Psoas muscle (tissue), 7 donors: ENCODE measurements at regions not wholly inside any gene's neighbourhood (a gene's known extent, or its start where the extent isn't known, plus 50 kb on each side); places are given as distances from the start of the nearest gene placed in this dataset.

ENCODE experiments used
- ATAC-seq, 4 donors: fragments of 200-7000 bp; cut with Tn5 transposase; one replicate each; pipeline ENCODE4 v1.9.1; 2020; ENCODE audit warnings: moderate library complexity in 3 of 4, mild to moderate bottlenecking in 2 of 4
- DNase-seq, 2 donors: peaks; one replicate each; pipeline ENCODE4 v3.0.0-alpha.2; 2020
- H3K27ac ChIP-seq: fragments of 200-600 bp; one replicate; pipeline ENCODE4 v1.8.0; 2022
- H3K27me3 ChIP-seq, 3 donors: fragments of 200-600 bp in 1 of 3; one replicate each; pipeline versions ENCODE4 v1.6.1 to v1.8.0; 2013 to 2022; ENCODE audit warnings: low read length in 2 of 3, mild to moderate bottlenecking in 2 of 3, moderate library complexity in 1 of 3; ENCODE audit not compliant: insufficient read depth in 3 of 3
- H3K36me3 ChIP-seq, 2 donors: fragments of 200-600 bp in 1 of 2; one replicate each; pipeline versions ENCODE4 v1.6.1 to v1.8.0; 2013 to 2022; ENCODE audit warnings: low read depth in 1 of 2, mild to moderate bottlenecking in 1 of 2, moderate library complexity in 1 of 2; ENCODE audit not compliant: insufficient read depth in 1 of 2
- H3K4me1 ChIP-seq: fragments of 200-600 bp; one replicate; pipeline ENCODE4 v1.8.0; 2022
- H3K4me3 ChIP-seq: fragments of 200-600 bp; one replicate; pipeline ENCODE4 v1.8.0; 2022; ENCODE audit warnings: mild to moderate bottlenecking
- H3K9me3 ChIP-seq: fragments of 200-600 bp; one replicate; pipeline ENCODE4 v1.8.0; 2022
- CTCF ChIP-seq: fragments of 200-600 bp; IDR thresholded peaks from one replicate; pipeline ENCODE4 v1.8.0; 2022; ENCODE audit warnings: antibody characterized with exemption
- WGBS, 3 donors: extraction: QIAGEN DNeasy Blood & Tissue Kit; methylation state at CpG; one replicate each; pipeline versions ENCODE4 v1.1.6 to v1.1.7; 2013; 5-methylcytosine and 5-hydroxymethylcytosine counted together
- intact Hi-C, 2 donors: fragments of 100-400 bp; cut with DNase I; formaldehyde crosslinking; loops; one replicate each; pipeline versions ENCODE4 v1.11.0 to v1.14.2; 2022
- donor health status: healthy with polysubstance abuse.
- donor health status: DM: no; HTN: no; CAD: no; lungs with moderate emphysema.
- donor health status: Bipolar disorder and iron deficiency.
- donor health status: healthy.
- donor health status: DM: yes; HTN: yes; CAD: no.
- donor health status: DM: no; HTN: no; CAD: no.
- donor health status: DM: yes; HTN: yes; CAD: no.

GRCh38 chr1:194104247-194104844 is 917.9 kb upstream of the B3GALT2 start:
- no peak for TF ChIP-seq CTCF
- 56 to 68% (median 63%) methylated on average over 2 of the region's 2 CpGs for WGBS, 3 donors
- ATAC-seq, result no peak

DNA sequence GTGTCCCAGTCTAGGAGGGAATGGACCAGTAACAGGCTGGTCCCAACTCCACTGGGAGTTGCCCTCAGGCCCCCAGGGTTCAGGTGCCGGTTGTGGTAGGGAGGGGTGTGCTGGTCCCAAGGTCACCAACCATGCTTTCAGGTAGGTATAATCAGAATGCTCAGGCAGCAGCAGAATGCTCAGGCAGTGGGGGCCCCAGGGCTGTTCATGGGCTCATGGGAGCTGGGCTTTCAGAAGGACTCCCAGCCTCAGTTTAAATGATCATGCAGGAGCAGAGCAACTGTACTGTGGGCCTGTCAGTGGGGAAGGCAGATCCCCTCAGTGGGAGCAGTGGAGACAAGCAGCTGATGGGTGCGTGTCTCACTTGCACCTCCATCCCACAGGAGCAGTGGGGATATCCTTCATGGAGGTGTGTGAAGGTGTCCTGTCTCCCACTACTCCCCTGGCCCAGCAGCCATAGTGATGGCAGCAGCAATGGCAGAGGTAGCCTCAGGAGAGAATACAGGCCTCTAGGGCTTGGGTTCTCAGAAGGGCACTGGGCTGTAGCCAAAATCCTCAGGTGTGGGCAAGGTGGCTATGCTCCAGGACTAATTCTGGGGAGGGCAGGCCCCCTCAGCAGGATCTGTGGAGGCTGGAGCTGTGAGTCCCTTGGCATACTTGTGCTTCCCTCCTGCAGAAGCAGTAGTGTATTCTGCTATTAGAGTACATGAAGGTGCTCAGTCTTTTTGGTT is 917.3 kb upstream of the B3GALT2 start:
- WGBS, 3 donors, result 46 to 69% (median 50%) methylated on average over 2 of the region's 2 CpGs
- H3K9me3 ChIP-seq, result no peaks in the 10 kb centered on the region
- no peak for ATAC-seq
- H3K36me3 ChIP-seq, result no peaks in the 10 kb centered on the region
- H3K27ac ChIP-seq, result no peak overlapping the region
- no peak for DNase-seq
- no peaks in the 10 kb centered on the region for H3K4me1 ChIP-seq
- H3K4me3 ChIP-seq, result no peak overlapping the region
- TF ChIP-seq CTCF, result no peak
- intact Hi-C loops, result no loop called here
- H3K27me3 ChIP-seq, result no peaks in the 10 kb centered on the region

More at GRCh38 chr1:194104247-194104844, 917.9 kb upstream of the B3GALT2 start:
- no peak for DNase-seq
- Histone ChIP-seq H3K4me1 (no peaks in the 10 kb centered on the region), H3K9me3 (no peaks in the 10 kb centered on the region), H3K27me3 (no peaks in the 10 kb centered on the region), H3K4me3 (no peak overlapping the region), H3K27ac (no peak overlapping the region), H3K36me3 (no peaks in the 10 kb centered on the region)
- intact Hi-C loops, result no loop called here

DNA sequence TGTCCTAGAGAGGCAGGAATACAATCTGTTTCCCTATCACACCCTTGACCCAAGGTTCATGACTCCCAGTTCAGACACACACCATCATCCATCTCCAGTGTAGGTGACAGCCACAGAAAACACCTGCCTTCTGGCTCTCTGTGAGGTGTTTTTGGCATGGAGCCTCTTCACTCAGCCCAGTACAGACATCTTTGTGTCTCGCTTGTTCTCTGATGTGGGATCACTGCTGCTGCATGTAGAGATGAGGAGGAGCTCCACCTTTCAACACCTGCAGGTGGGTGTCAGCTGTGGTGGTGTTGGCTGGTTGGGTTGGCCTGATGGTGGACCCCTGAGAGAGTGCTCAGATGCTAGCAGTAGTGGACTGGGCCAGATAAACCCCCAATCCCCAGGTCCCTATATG is 916.7 kb upstream of the B3GALT2 start:
- H3K27me3 ChIP-seq, result no peaks in the 10 kb centered on the region
- ATAC-seq (no peak), DNase-seq (no peak)

DNA sequence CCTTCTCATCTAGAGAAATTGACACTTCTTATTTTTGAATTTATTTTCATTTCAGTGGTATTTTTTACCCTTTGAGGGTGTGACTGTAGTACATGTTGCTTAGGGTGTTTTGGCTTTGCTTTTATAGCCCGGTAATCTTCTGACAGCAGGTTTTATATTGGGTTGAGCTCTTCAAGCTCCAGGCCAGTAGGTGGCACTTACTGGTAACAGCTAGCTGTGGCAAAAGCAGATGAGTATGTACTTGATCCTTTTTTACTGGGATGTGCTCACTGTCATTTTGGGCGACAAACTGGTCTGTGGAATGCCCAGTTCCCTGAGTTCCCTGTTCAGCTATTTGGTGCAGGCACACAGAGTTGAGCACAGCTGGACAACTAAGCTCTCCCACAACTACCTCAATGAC is 916.2 kb upstream of the B3GALT2 start:
- Histone ChIP-seq H3K27me3 (no peaks in the 10 kb centered on the region), H3K9me3 (no peaks in the 10 kb centered on the region), H3K36me3 (no peaks in the 10 kb centered on the region), H3K4me1 (no peaks in the 10 kb centered on the region), H3K4me3 (no peak overlapping the region), H3K27ac (no peak overlapping the region)
- TF ChIP-seq CTCF, result no peak
- intact Hi-C loops, result no loop called here
- WGBS, 3 donors, result 47 to 58% (median 54%) methylated on average over 2 of the region's 2 CpGs
- ATAC-seq, result no peak
- no peak for DNase-seq

More for the DNA sequence above, 916.7 kb upstream of the B3GALT2 start:
- no peak for TF ChIP-seq CTCF
- intact Hi-C loops, result no loop called here
- no peaks in the 10 kb centered on the region for H3K9me3 ChIP-seq
- H3K36me3 ChIP-seq, result no peaks in the 10 kb centered on the region
- H3K4me3 ChIP-seq, result no peak overlapping the region
- no peak overlapping the region for H3K27ac ChIP-seq
- WGBS, 3 donors, result 96 to 100% (median 98%) methylated on average over 1 of the region's 1 CpG
- H3K4me1 ChIP-seq, result no peaks in the 10 kb centered on the region

GRCh38 chr1:194084755-194085154 is 898.3 kb upstream of the B3GALT2 start:
- no peaks in the 10 kb centered on the region for H3K4me1 ChIP-seq
- ATAC-seq (no peak), DNase-seq (no peak)
- no peak overlapping the region for H3K4me3 ChIP-seq
- H3K9me3 ChIP-seq, result no peaks in the 10 kb centered on the region
- no peaks in the 10 kb centered on the region for H3K27me3 ChIP-seq
- TF ChIP-seq CTCF, result no peak
- no peaks in the 10 kb centered on the region for H3K36me3 ChIP-seq
- intact Hi-C loops, result no loop called here
- H3K27ac ChIP-seq, result no peak overlapping the region
- WGBS, 3 donors, result 52 to 62% (median 62%) methylated on average over 3 of the region's 3 CpGs
